ENCODE measurements at regions not wholly inside any gene's neighbourhood (a gene's known extent, or its start where the extent isn't known, plus 50 kb on each side); places are given as distances from the start of the nearest gene placed in this dataset.

DNA sequence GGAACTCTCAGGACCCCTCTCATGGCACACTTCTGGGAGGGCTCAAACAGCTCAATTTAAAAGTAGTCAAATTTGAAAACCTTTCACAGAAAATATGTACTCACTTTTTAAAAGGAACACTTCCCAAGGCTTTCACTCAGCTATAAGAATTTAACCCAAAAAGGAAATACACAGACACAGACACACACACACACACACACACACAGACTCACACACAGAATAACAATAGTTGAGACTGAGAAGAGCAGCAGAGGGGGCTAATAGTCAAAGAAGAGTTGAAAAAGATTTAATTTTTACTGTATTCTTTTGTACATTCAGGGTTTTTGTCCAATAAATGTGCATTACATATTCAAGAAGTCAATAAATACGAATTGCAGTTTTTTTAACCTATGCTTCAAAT lies 211.4 kb downstream of the HACE1 start:
- DNase-seq (ENCODE audit: low spot score in 2 of 2, unreplicated experiment in 2 of 2), result no peak
- Mint-ChIP-seq H3K4me3 (no peak overlapping the region), H3K9me3 (no peaks in the 10 kb centered on the region), H3K36me3 (no peaks in the 10 kb centered on the region), H3K27ac (no peak overlapping the region), H3K4me1 (peaks cover 7% of the 10 kb centered on the region), H3K27me3 (ENCODE audit: low read depth) (no peaks in the 10 kb centered on the region)
- no peak for TF ChIP-seq CTCF (IDR thresholded peaks at IDR 0.05; ENCODE audit: unreplicated experiment)

DNA sequence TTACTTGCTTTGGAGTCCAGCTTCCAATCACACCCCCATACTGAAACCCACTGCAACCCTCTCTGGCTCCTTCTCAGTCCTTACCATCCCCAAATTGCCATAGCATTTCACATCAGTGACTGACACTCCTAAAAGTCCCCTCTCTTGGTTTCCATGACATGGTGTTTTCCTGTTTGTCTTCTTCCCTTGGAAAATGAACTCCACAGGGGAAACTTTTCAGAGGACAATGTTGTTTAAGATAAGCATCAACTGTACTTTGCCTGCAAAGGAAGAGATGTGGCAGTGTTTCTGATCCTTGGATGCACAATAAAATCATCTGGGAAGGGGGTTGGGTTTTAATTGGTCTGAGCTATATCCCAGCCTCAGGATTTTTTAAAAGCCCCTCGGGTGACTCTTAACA lies 214.9 kb downstream of the HACE1 start:
- no peak overlapping the region for H3K4me3 Mint-ChIP-seq

DNA sequence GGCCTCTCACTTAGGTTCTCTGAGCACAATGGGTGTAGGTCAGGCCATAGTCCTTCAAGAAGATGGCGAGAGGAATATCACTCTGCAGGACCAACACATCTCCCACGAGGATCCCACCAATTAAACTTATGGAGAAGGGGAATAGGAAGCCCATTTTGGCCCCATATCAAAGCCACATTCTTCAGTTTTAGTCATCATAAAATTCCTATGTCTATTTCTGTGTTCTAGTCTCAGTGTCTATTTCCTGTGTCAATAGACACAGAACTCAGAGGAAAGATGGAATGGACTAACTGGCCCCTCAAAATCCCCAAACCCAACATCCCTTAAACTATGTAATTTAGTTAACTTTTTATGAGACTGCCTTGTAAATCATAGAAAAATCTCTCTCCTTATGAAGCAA lies 216.8 kb downstream of the HACE1 start:
- H3K9me3 Mint-ChIP-seq, result no peaks in the 10 kb centered on the region
- TF ChIP-seq CTCF (IDR thresholded peaks at IDR 0.05; ENCODE audit: unreplicated experiment), result no peak
- H3K27ac Mint-ChIP-seq, result no peak overlapping the region
- peaks cover 6% of the 10 kb centered on the region for H3K4me1 Mint-ChIP-seq
- H3K4me3 Mint-ChIP-seq, result no peak overlapping the region
- no peaks in the 10 kb centered on the region for H3K27me3 Mint-ChIP-seq (ENCODE audit: low read depth)
- no peak for DNase-seq (ENCODE audit: low spot score in 2 of 2, unreplicated experiment in 2 of 2)
- H3K36me3 Mint-ChIP-seq, result no peaks in the 10 kb centered on the region

More for the DNA sequence above, 214.9 kb downstream of the HACE1 start:
- DNase-seq (ENCODE audit: low spot score in 2 of 2, unreplicated experiment in 2 of 2), result no peak
- TF ChIP-seq CTCF (IDR thresholded peaks at IDR 0.05; ENCODE audit: unreplicated experiment), result no peak
- H3K27me3 Mint-ChIP-seq (ENCODE audit: low read depth), result no peaks in the 10 kb centered on the region
- no peaks in the 10 kb centered on the region for H3K36me3 Mint-ChIP-seq
- H3K27ac Mint-ChIP-seq, result no peak overlapping the region
- H3K9me3 Mint-ChIP-seq, result no peaks in the 10 kb centered on the region
- peaks cover 4% of the 10 kb centered on the region for H3K4me1 Mint-ChIP-seq

- TF ChIP-seq CTCF (IDR thresholded peaks at IDR 0.05; ENCODE audit: unreplicated experiment), result no peak
These were observed 219.0 kb downstream of the HACE1 start for GRCh38 chr6:104640761-104641160.

DNA sequence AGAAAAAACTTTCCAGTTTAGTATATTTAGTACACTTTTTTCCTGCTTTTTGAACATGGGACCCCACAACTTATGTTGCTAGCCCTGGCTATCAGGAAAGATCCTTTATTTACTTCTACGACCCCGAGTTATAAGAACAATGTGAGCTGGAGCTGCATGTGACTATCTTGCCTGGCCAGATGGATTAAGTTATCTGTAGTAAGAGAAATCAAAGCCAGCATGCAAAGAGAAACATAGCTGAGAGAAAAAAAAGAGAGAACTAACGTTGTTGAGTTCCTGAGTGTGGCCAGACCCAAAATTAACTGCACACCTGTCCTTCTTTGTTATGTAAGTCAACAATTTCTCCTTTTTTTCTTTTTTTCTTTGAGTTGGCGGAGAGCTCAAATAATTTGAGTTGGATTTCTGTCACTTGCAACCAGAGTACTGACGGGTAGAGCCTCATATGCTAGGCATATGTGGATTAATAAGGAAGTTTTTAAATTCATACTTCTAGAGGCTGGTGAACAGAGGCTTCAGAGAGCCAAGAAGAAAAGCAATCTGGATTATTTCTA lies 219.5 kb downstream of the HACE1 start:
- Mint-ChIP-seq H3K4me1 (peaks cover 9% of the 10 kb centered on the region), H3K36me3 (no peaks in the 10 kb centered on the region), H3K9me3 (peaks cover 5% of the 10 kb centered on the region), H3K27ac (peak overlapping the region; percentile 32), H3K4me3 (no peak overlapping the region), H3K27me3 (ENCODE audit: low read depth) (no peaks in the 10 kb centered on the region)
- no peak for TF ChIP-seq CTCF (IDR thresholded peaks at IDR 0.05; ENCODE audit: unreplicated experiment)
- DNase-seq (ENCODE audit: low spot score in 2 of 2, unreplicated experiment in 2 of 2), result no peak

More at GRCh38 chr6:104640761-104641160, 219.0 kb downstream of the HACE1 start:
- Mint-ChIP-seq H3K27me3 (ENCODE audit: low read depth) (no peaks in the 10 kb centered on the region), H3K9me3 (peaks cover under 1% of the 10 kb centered on the region), H3K27ac (no peak overlapping the region), H3K36me3 (no peaks in the 10 kb centered on the region), H3K4me3 (no peak overlapping the region), H3K4me1 (peaks cover 9% of the 10 kb centered on the region)
- no peak for DNase-seq (ENCODE audit: low spot score in 2 of 2, unreplicated experiment in 2 of 2)

DNA sequence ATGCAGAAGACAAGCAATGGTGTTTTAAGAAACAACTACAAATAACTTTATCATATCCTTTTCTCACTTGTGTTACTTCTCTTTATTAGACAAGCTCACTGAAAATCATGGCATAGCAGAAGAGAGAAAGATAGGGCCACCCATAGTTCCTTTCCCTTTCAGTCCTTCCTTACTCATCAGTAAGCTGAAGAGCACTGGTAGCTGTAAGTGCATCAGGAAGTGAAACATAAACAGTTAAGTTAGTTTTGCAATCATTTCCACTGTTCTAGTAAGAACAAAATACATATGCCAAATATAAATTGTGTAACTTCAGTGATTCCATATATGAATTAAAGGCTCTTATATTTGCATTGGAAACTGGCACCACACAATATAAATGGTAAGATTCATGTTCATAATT lies 220.1 kb downstream of the HACE1 start:
- no peak for TF ChIP-seq CTCF (IDR thresholded peaks at IDR 0.05; ENCODE audit: unreplicated experiment)
- Mint-ChIP-seq H3K4me3 (no peak overlapping the region), H3K27me3 (ENCODE audit: low read depth) (no peaks in the 10 kb centered on the region), H3K27ac (no peak overlapping the region), H3K9me3 (peaks cover 10% of the 10 kb centered on the region), H3K4me1 (peaks cover 9% of the 10 kb centered on the region), H3K36me3 (no peaks in the 10 kb centered on the region)
- no peak for DNase-seq (ENCODE audit: low spot score in 2 of 2, unreplicated experiment in 2 of 2)
